ENCODE measurements at regions not wholly inside any gene's neighbourhood (a gene's known extent, or its start where the extent isn't known, plus 50 kb on each side); places are given as distances from the start of the nearest gene placed in this dataset.

DNA sequence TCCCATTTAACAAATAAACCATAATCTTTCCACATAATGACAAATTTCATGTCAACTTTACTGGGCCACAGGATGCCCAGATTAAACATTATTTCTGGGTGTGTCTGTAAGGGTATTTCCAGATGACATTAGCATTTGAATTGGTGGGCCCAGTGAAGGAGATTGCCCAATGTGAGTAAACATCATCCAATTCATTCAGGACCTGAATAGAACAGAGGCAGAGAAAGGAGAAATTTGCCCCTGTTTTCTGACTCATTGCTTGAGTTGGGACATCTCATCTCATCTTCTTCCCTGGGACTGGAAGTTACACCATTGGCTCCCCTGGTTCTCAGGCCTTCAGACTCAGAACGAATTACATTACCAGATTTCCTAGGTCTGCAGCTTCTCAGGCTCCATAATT, 142.9 kb downstream of the TPBG start:
- TF ChIP-seq POLR2AphosphoS5 (IDR thresholded peaks at IDR 0.05; ENCODE audit: low read depth, low read length): no peak
- TF ChIP-seq, protein P1, sequence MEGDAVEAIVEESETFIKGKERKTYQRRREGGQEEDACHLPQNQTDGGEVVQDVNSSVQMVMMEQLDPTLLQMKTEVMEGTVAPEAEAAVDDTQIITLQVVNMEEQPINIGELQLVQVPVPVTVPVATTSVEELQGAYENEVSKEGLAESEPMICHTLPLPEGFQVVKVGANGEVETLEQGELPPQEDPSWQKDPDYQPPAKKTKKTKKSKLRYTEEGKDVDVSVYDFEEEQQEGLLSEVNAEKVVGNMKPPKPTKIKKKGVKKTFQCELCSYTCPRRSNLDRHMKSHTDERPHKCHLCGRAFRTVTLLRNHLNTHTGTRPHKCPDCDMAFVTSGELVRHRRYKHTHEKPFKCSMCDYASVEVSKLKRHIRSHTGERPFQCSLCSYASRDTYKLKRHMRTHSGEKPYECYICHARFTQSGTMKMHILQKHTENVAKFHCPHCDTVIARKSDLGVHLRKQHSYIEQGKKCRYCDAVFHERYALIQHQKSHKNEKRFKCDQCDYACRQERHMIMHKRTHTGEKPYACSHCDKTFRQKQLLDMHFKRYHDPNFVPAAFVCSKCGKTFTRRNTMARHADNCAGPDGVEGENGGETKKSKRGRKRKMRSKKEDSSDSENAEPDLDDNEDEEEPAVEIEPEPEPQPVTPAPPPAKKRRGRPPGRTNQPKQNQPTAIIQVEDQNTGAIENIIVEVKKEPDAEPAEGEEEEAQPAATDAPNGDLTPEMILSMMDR (IDR thresholded peaks at IDR 0.05): no peak
- TF ChIP-seq SIN3A (IDR thresholded peaks at IDR 0.05; ENCODE audit: borderline replicate concordance, insufficient read depth, low read depth, low read length): no peak
